ENCODE measurements at regions not wholly inside any gene's neighbourhood (a gene's known extent, or its start where the extent isn't known, plus 50 kb on each side); places are given as distances from the start of the nearest gene placed in this dataset.

- TF ChIP-seq CTCF (conservative IDR thresholded peaks at IDR 0.05; ENCODE audit: low read depth, low read length), result no peak
- no peak for TF ChIP-seq POLR2A (IDR thresholded peaks at IDR 0.05; ENCODE audit: low read depth, low read length)
- no peak for TF ChIP-seq USF2 (IDR thresholded peaks at IDR 0.05; ENCODE audit: low read depth, low read length)
- TF ChIP-seq SMC3 (IDR thresholded peaks at IDR 0.05; ENCODE audit: low read depth, low read length), result no peak
- TF ChIP-seq MAFK (IDR thresholded peaks at IDR 0.05; ENCODE audit: low read depth, low read length), result no peak
- TF ChIP-seq, protein P1, sequence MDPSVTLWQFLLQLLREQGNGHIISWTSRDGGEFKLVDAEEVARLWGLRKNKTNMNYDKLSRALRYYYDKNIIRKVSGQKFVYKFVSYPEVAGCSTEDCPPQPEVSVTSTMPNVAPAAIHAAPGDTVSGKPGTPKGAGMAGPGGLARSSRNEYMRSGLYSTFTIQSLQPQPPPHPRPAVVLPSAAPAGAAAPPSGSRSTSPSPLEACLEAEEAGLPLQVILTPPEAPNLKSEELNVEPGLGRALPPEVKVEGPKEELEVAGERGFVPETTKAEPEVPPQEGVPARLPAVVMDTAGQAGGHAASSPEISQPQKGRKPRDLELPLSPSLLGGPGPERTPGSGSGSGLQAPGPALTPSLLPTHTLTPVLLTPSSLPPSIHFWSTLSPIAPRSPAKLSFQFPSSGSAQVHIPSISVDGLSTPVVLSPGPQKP (IDR thresholded peaks at IDR 0.05; ENCODE audit: borderline replicate concordance, low read depth, low read length), result no peak
- TF ChIP-seq CEBPB (IDR thresholded peaks at IDR 0.05; ENCODE audit: low read depth, low read length), result no peak
- no peak for TF ChIP-seq MXI1 (IDR thresholded peaks at IDR 0.05; ENCODE audit: borderline replicate concordance, low read depth, low read length)
- no peak for TF ChIP-seq RAD21 (IDR thresholded peaks at IDR 0.05; ENCODE audit: low read length)
- TF ChIP-seq MAZ (IDR thresholded peaks at IDR 0.05; ENCODE audit: borderline replicate concordance, low read depth, low read length), result no peak
- TF ChIP-seq BHLHE40 (IDR thresholded peaks at IDR 0.05; ENCODE audit: low read depth, low read length), result no peak
Observed at GRCh38 chr20:57848282-57848681, 138.5 kb upstream of the PMEPA1 start.

Data from IMR-90 (cell line).